ENCODE measurements at regions not wholly inside any gene's neighbourhood (a gene's known extent, or its start where the extent isn't known, plus 50 kb on each side); places are given as distances from the start of the nearest gene placed in this dataset.

GRCh38 chr2:29974086-29974485 is 52.7 kb upstream of the ALK start:
- DNase-seq: no peak

- DNase-seq: no peak
Measured at GRCh38 chr2:29977284-29977683, 55.9 kb upstream of the ALK start.

GRCh38 chr2:29981402-29981801 is 60.0 kb upstream of the ALK start:
- DNase-seq: no peak

GRCh38 chr2:29983308-29983707 is 61.9 kb upstream of the ALK start:
- no peak for DNase-seq

GRCh38 chr2:29987146-29987545 is 65.8 kb upstream of the ALK start:
- no peak for DNase-seq

- DNase-seq: no peak
Measured at GRCh38 chr2:29990129-29990528, 68.7 kb upstream of the ALK start.

GRCh38 chr2:29991086-29991485 is 69.7 kb upstream of the ALK start:
- DNase-seq: no peak

- DNase-seq: no peak
Measured at GRCh38 chr2:29995241-29995640, 73.9 kb upstream of the ALK start.

- no peak for DNase-seq
Measured at GRCh38 chr2:30003128-30003527, 81.7 kb upstream of the ALK start.

GRCh38 chr2:30022444-30023071 is 101.2 kb upstream of the ALK start:
- DNase-seq: no peak

GRCh38 chr2:30024281-30024680 is 102.9 kb upstream of the ALK start:
- DNase-seq: no peak

- DNase-seq: peak; percentile 31
Measured at GRCh38 chr2:30026091-30027055, 105.0 kb upstream of the ALK start.

GRCh38 chr2:30029804-30030203 is 108.4 kb upstream of the ALK start:
- DNase-seq: no peak

- DNase-seq: no peak
Measured at GRCh38 chr2:30030361-30030760, 109.0 kb upstream of the ALK start.

- no peak for DNase-seq
Measured at GRCh38 chr2:30031184-30031583, 109.8 kb upstream of the ALK start.

- DNase-seq: no peak
Measured at GRCh38 chr2:30034052-30034775, 112.6 kb upstream of the YPEL5 start.

- no peak for DNase-seq
Measured at GRCh38 chr2:30037016-30037415, 109.8 kb upstream of the YPEL5 start.

GRCh38 chr2:30038419-30038818 is 108.4 kb upstream of the YPEL5 start:
- no peak for DNase-seq

GRCh38 chr2:30039101-30039500 is 107.7 kb upstream of the YPEL5 start:
- no peak for DNase-seq

GRCh38 chr2:30040147-30040546 is 106.7 kb upstream of the YPEL5 start:
- no peak for DNase-seq

- DNase-seq: no peak
Measured at GRCh38 chr2:30041884-30042283, 104.9 kb upstream of the YPEL5 start.

GRCh38 chr2:30046396-30046795 is 100.4 kb upstream of the YPEL5 start:
- no peak for DNase-seq

- no peak for DNase-seq
Measured at GRCh38 chr2:30046979-30047378, 99.8 kb upstream of the YPEL5 start.

Data from HCEC 1CT (cell line).